K562 (cell line): ENCODE measurements at regions not wholly inside any gene's neighbourhood (a gene's known extent, or its start where the extent isn't known, plus 50 kb on each side); places are given as distances from the start of the nearest gene placed in this dataset.

Source experiments
- ATAC-seq: fragments of 200-7000 bp; cut with Tn5 transposase; 3 replicates; pipeline ENCODE4 v1.9.1; 2020; ENCODE audit warnings: moderate library complexity
- BruUV-seq: library from RNA; stranded (reverse); fragments of 400-500 nt; replicated peaks from 2 replicates; lab custom pipeline; 2021; lab: Mats Ljungman, UMichigan
- CTCF ChIA-PET: fragments of 300-600 bp; formaldehyde crosslinking; extraction: SDS; loops from one replicate; lab custom pipeline; 2021; ENCODE audit warnings: low intra/inter-chr PET ratio; lab: Yijun Ruan, JAX
- POLR2A ChIA-PET: fragments of 300-600, 350-650 bp; sonication (Branson Sonifier 250); formaldehyde crosslinking; extraction: SDS; loops from one replicate; lab custom pipeline; 2021; ENCODE audit warnings: antibody characterized with exemption, inconsistent platforms; lab: Yijun Ruan, JAX
- DNase-seq, 4 experiments: peaks; one replicate each; pipeline versions ENCODE4 v3.0.0 to v3.0.0-alpha.2; 2011 to 2018; ENCODE audit warnings: low spot score in 3 of 4, mixed read lengths in 3 of 4; ENCODE audit errors: extremely low read depth in 1 of 4
- FAIRE-seq: peaks from 2 replicates; lab custom pipeline; 2011; peaks lifted over from hg19 to GRCh38; lab: Jason Lieb, UNC
- H2AFZ ChIP-seq: 2 replicates; pipeline ENCODE4 v1.6.0; 2011; ENCODE audit warnings: low read depth, low read length, control low read depth, inconsistent platforms
- H3K27ac ChIP-seq: fragments of 200-600 bp; 3 replicates; pipeline ENCODE4 v1.8.0; 2011; ENCODE audit warnings: low read depth, mild to moderate bottlenecking, control low read depth, inconsistent platforms, low read length, moderate library complexity, mixed read lengths; ENCODE audit errors: extremely low read depth
- H3K27me3 ChIP-seq, 2 experiments: fragments of 300-600 bp in 1 of 2; 2 replicates in 1 of 2; 3 replicates in 1 of 2; pipeline versions ENCODE4 v1.6.0 to v1.8.0; 2011; ENCODE audit warnings: inconsistent platforms in 2 of 2, low read length in 2 of 2, mild to moderate bottlenecking in 1 of 2, mixed read lengths in 1 of 2, moderate library complexity in 1 of 2; ENCODE audit not compliant: control insufficient read depth in 2 of 2, insufficient read depth in 2 of 2
- H3K36me3 ChIP-seq: fragments of 300-600 bp; 3 replicates; pipeline ENCODE4 v1.8.0; 2011; ENCODE audit warnings: mild to moderate bottlenecking, low read length, inconsistent platforms; ENCODE audit not compliant: control insufficient read depth, insufficient read depth
- H3K4me1 ChIP-seq, 2 experiments: fragments of 200-600 bp in 1 of 2; replicated peaks in 1 of 2; 2 replicates in 1 of 2; 3 replicates in 1 of 2; pipeline versions ENCODE4 v1.5.1 to v1.8.0; 2011; ENCODE audit warnings: inconsistent platforms in 2 of 2, low read length in 2 of 2, mild to moderate bottlenecking in 1 of 2, mixed read lengths in 1 of 2, moderate library complexity in 1 of 2; ENCODE audit not compliant: control insufficient read depth in 2 of 2, insufficient read depth in 2 of 2
- H3K4me2 ChIP-seq: 2 replicates; pipeline ENCODE4 v1.6.1; 2011; ENCODE audit warnings: low read length, control low read depth, inconsistent platforms, mixed read lengths; ENCODE audit not compliant: insufficient read depth
- H3K4me3 ChIP-seq: fragments of 200-600 bp; sonication (generic), shearing (Covaris generic); 2 replicates; pipeline ENCODE4 v1.5.1; 2016; ENCODE audit warnings: control low read depth, inconsistent platforms
- H3K79me2 ChIP-seq: fragments of 200-600 bp; 3 replicates; pipeline ENCODE4 v1.8.0; 2011; ENCODE audit warnings: low read length, inconsistent platforms; ENCODE audit not compliant: control insufficient read depth, insufficient read depth
- H3K9ac ChIP-seq, 2 experiments: 2 replicates each; pipeline versions ENCODE4 v1.6.0 to v1.6.1; 2011; ENCODE audit warnings: low read depth in 2 of 2, low read length in 2 of 2, control low read depth in 1 of 2, inconsistent platforms in 1 of 2, mild to moderate bottlenecking in 1 of 2, mixed read lengths in 1 of 2; ENCODE audit not compliant: insufficient read depth in 1 of 2
- H3K9me1 ChIP-seq: one replicate; pipeline ENCODE4 v1.6.0; 2011; ENCODE audit warnings: inconsistent platforms, mild to moderate bottlenecking, low read length, moderate library complexity; ENCODE audit not compliant: control insufficient read depth, insufficient read depth
- H3K9me3 ChIP-seq: replicated peaks from 2 replicates; pipeline ENCODE4 v1.5.1; 2011; ENCODE audit warnings: low read depth, low read length, inconsistent platforms; ENCODE audit not compliant: control insufficient read depth, insufficient read depth
- H4K20me1 ChIP-seq: replicated peaks from 2 replicates; pipeline ENCODE4 v1.6.1; 2011; ENCODE audit warnings: low read length, inconsistent platforms, mixed read lengths; ENCODE audit not compliant: control insufficient read depth, insufficient read depth
- CBFA2T2 ChIP-seq: fragments of 450-650 bp; conservative IDR thresholded peaks from 2 replicates; pipeline ENCODE4 v1.6.1; 2017; ENCODE audit warnings: mild to moderate bottlenecking
- CBX3 ChIP-seq, 2 experiments: IDR thresholded peaks; 1 replicate in 1 of 2; 2 replicates in 1 of 2; pipeline ENCODE4 v1.6.1; 2012; ENCODE audit warnings: inconsistent platforms in 2 of 2, low read length in 2 of 2, borderline replicate concordance in 1 of 2, control low read depth in 1 of 2
- FOXJ2 ChIP-seq: fragments of 200-800 bp; sonication (Bioruptor generic); IDR thresholded peaks from 2 replicates; pipeline ENCODE4 v1.6.1; 2016; ENCODE audit warnings: missing genetic modification characterization, missing compliant biosample characterization
- KLF1 ChIP-seq: fragments of 450-650 bp; IDR thresholded peaks from 2 replicates; pipeline ENCODE4 v1.6.1; 2016; ENCODE audit warnings: missing genetic modification characterization, missing compliant biosample characterization
- MGA ChIP-seq: fragments of 450-650 bp; IDR thresholded peaks from 2 replicates; pipeline ENCODE4 v1.6.1; 2016; ENCODE audit warnings: mild to moderate bottlenecking, moderate library complexity
- SAP30 ChIP-seq: fragments of 200-600 bp; sonication (generic); IDR thresholded peaks from 2 replicates; pipeline ENCODE4 v1.6.1; 2012; ENCODE audit warnings: borderline replicate concordance, low read depth, mild to moderate bottlenecking, moderate library complexity, low read length, control low read depth, inconsistent platforms; ENCODE audit not compliant: insufficient read depth, poor library complexity, severe bottlenecking
- ZKSCAN3 ChIP-seq: fragments of 250-450 bp; sonication (Bioruptor Pico); IDR thresholded peaks from 2 replicates; pipeline ENCODE4 v1.4.0; 2020
- ZNF133 ChIP-seq: fragments of 250-450 bp; sonication (Bioruptor Pico); IDR thresholded peaks from 2 replicates; pipeline ENCODE4 v1.4.0; 2020; ENCODE audit warnings: mild to moderate bottlenecking
- ZNF408 ChIP-seq: fragments of 250-450 bp; sonication (Bioruptor Pico); IDR thresholded peaks from 2 replicates; pipeline ENCODE4 v1.4.0; 2020; ENCODE audit warnings: low read depth, mild to moderate bottlenecking, moderate library complexity
- ZNF589 ChIP-seq: fragments of 200-800 bp; sonication (Bioruptor generic); IDR thresholded peaks from 2 replicates; pipeline ENCODE4 v1.6.1; 2016; ENCODE audit warnings: low read depth, missing genetic modification characterization, missing compliant biosample characterization
- ZNF668 ChIP-seq: fragments of 250-450 bp; sonication (Bioruptor Pico); IDR thresholded peaks from 2 replicates; pipeline ENCODE4 v1.8.0; 2022; ENCODE audit warnings: mild to moderate bottlenecking, inconsistent platforms
- WGBS: fragments of 100-300 bp; shearing (Covaris generic); methylation state at CpG from one replicate; pipeline ENCODE4 v1.1.6; 2016; ENCODE audit warnings: low coverage, mixed read lengths; ENCODE audit not compliant: insufficient coverage; ENCODE audit errors: missing lambda C conversion rate; 5-methylcytosine and 5-hydroxymethylcytosine counted together
- in situ Hi-C: fragments of 300-500 bp; cut with MboI; formaldehyde crosslinking; loops from 4 replicates; pipeline ENCODE4 v1.15.0; 2018; ENCODE audit warnings: inconsistent platforms, mixed read lengths
- intact Hi-C: fragments of 100-400 bp; cut with micrococcal nuclease; formaldehyde crosslinking; loops from 2 replicates; pipeline ENCODE4 v1.14.2; 2022
- TF ChIP-seq, protein P1 (sequence below): fragments of 450-650 bp; formaldehyde crosslinking; IDR thresholded peaks from 2 replicates; pipeline ENCODE4 v1.4.0; 2022; ENCODE audit warnings: missing genetic modification characterization

DNA sequence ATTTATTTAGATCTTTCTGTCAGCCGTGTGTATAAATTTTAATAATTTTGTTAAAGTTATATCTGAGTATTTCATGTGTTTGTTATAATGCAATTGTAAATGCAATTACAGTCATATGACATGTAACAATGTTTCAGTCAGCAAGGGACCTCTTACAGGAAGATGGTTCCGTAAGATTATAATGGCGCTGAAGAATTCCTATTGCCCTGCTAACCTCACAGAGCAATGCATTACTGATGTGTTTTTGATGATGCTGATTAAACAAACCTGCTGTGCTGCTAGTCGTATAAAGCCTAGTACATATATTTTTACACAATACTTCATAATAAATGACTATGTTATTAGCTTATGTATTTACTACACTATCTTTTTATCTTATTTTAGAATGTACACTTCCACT is 1166.4 kb downstream of the CDH12 start:
- FAIRE-seq (no peak), ATAC-seq (no peak), DNase-seq (no peak)
- H3K27ac ChIP-seq, result no peak overlapping the region
- no peaks in the 10 kb centered on the region for H3K9me1 ChIP-seq
- no peak overlapping the region for H3K4me3 ChIP-seq
- H2AFZ ChIP-seq, result no peak overlapping the region
- H3K4me2 ChIP-seq, result no peak overlapping the region
- H3K4me1 ChIP-seq, result no peaks in the 10 kb centered on the region
- H3K79me2 ChIP-seq, result no peaks in the 10 kb centered on the region
- H3K9me3 ChIP-seq, result no peaks in the 10 kb centered on the region
- 0% methylated on average over 4 of the region's 4 CpGs for WGBS
- H4K20me1 ChIP-seq, result no peaks in the 10 kb centered on the region
- CTCF ChIA-PET, result no interaction called here
- BruUV-seq, result no TSS peak
- intact Hi-C loops, result no loop called here
- H3K36me3 ChIP-seq, result no peaks in the 10 kb centered on the region
- H3K27me3 ChIP-seq, result no peaks in the 10 kb centered on the region
- no peak overlapping the region for H3K9ac ChIP-seq
- in situ Hi-C loops, result no loop called here
- POLR2A ChIA-PET, result no interaction called here
- TF ChIP-seq ZKSCAN3 (CRISPR knock-in tag), result no peak
- no peak for TF ChIP-seq KLF1
- TF ChIP-seq CBX3 (IDR thresholded peaks at IDR 0.05; ENCODE audit: borderline replicate concordance in 1 of 2, low read length in 2 of 2), result no peak
- no peak for TF ChIP-seq FOXJ2 (tag)
- TF ChIP-seq ZNF408 (CRISPR knock-in tag), result no peak
- TF ChIP-seq MGA, result no peak
- TF ChIP-seq, protein P1, sequence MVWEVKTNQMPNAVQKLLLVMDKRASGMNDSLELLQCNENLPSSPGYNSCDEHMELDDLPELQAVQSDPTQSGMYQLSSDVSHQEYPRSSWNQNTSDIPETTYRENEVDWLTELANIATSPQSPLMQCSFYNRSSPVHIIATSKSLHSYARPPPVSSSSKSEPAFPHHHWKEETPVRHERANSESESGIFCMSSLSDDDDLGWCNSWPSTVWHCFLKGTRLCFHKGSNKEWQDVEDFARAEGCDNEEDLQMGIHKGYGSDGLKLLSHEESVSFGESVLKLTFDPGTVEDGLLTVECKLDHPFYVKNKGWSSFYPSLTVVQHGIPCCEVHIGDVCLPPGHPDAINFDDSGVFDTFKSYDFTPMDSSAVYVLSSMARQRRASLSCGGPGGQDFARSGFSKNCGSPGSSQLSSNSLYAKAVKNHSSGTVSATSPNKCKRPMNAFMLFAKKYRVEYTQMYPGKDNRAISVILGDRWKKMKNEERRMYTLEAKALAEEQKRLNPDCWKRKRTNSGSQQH (CRISPR knock-in tag), result no peak
- no peak for TF ChIP-seq ZNF668 (CRISPR knock-in tag)
- TF ChIP-seq ZNF133 (CRISPR knock-in tag), result no peak
- TF ChIP-seq CBFA2T2, result no peak
- no peak for TF ChIP-seq SAP30
- TF ChIP-seq ZNF589 (CRISPR knock-in tag), result no peak
